ENCODE measurements at regions not wholly inside any gene's neighbourhood (a gene's known extent, or its start where the extent isn't known, plus 50 kb on each side); places are given as distances from the start of the nearest gene placed in this dataset.

DNA sequence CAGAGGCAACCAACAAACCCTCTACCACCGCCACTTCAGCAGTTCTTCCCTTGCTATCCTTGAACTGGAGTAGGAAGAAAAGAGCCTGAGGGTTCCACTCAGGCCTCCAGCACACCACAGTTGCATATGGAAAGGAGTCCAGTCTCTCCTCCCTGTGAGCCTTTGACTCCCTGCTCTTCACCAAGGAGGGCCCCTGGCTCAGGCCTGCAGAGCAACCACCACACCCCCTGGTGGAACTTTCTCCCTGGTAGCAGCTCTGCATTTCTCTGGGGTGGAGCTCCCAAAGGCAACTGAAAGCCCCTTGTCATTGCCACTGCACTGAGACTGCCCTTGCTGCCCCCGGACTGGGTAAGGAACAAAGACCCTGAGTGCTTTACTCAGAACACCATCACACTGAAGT is 1021.5 kb upstream of the ADGRL2 start:
- no peak overlapping the region for H3K27ac Mint-ChIP-seq
- H3K36me3 Mint-ChIP-seq (ENCODE audit: low read depth), result no peaks in the 10 kb centered on the region
- TF ChIP-seq, protein P1, sequence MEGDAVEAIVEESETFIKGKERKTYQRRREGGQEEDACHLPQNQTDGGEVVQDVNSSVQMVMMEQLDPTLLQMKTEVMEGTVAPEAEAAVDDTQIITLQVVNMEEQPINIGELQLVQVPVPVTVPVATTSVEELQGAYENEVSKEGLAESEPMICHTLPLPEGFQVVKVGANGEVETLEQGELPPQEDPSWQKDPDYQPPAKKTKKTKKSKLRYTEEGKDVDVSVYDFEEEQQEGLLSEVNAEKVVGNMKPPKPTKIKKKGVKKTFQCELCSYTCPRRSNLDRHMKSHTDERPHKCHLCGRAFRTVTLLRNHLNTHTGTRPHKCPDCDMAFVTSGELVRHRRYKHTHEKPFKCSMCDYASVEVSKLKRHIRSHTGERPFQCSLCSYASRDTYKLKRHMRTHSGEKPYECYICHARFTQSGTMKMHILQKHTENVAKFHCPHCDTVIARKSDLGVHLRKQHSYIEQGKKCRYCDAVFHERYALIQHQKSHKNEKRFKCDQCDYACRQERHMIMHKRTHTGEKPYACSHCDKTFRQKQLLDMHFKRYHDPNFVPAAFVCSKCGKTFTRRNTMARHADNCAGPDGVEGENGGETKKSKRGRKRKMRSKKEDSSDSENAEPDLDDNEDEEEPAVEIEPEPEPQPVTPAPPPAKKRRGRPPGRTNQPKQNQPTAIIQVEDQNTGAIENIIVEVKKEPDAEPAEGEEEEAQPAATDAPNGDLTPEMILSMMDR (IDR thresholded peaks at IDR 0.05), result no peak
- H3K27me3 Mint-ChIP-seq, result no peaks in the 10 kb centered on the region
- POLR2A ChIA-PET, result no interaction called here
- CTCF ChIA-PET, result no interaction called here
- ATAC-seq (ENCODE audit: low read depth) (no peak), DNase-seq (no peak)
- no peak overlapping the region for H3K4me3 Mint-ChIP-seq
- H3K4me1 Mint-ChIP-seq, result no peaks in the 10 kb centered on the region
- no peaks in the 10 kb centered on the region for H3K9me3 Mint-ChIP-seq
- intact Hi-C loops (cut with micrococcal nuclease), result no loop called here

DNA sequence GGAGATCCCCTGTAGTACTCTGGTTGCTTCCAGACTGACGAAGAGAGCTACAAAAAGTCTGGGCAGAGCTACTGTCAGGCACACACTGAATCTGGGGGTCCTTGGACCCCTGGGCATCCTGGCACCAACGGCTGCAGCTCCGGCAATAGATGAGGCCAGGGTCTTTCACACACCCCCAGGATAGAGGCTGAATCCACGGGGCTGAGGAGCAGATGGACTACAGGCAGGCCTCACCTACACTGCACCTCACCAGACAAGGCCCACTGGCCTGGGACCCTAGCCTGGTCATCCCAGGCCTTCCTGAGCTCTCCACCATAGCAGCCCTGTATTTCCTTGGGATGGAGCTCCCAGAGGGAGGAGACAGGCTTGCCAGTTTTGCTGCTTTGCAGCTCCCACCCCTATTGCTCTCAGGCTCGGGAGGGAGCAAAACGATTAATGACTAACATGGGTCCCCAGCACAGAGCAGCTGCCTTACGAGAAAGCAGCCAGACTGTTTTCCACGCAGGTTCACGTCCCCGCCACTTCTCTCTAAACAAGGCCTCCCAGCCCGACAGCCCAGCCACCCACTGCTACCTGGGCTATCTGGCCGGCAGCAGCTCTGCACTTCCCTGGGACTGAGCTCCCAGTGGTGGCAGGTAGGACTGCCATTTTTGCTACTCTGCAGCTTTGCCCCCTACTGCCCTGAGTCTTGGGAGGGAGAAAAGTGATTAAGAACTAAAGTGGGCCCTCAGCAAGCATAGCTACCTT is 1022.5 kb upstream of the ADGRL2 start:
- no peaks in the 10 kb centered on the region for H3K4me1 Mint-ChIP-seq
- ATAC-seq (ENCODE audit: low read depth), result no peak
- H3K9me3 Mint-ChIP-seq, result no peaks in the 10 kb centered on the region
- intact Hi-C loops (cut with micrococcal nuclease), result no loop called here
- DNase-seq, result no peak
- TF ChIP-seq, protein P1 (IDR thresholded peaks at IDR 0.05), result no peak
- POLR2A ChIA-PET, result no interaction called here
- no peaks in the 10 kb centered on the region for H3K36me3 Mint-ChIP-seq (ENCODE audit: low read depth)
- H3K27me3 Mint-ChIP-seq, result no peaks in the 10 kb centered on the region
- no peak overlapping the region for H3K4me3 Mint-ChIP-seq
- H3K27ac Mint-ChIP-seq, result no peak overlapping the region
- CTCF ChIA-PET, result no interaction called here

DNA sequence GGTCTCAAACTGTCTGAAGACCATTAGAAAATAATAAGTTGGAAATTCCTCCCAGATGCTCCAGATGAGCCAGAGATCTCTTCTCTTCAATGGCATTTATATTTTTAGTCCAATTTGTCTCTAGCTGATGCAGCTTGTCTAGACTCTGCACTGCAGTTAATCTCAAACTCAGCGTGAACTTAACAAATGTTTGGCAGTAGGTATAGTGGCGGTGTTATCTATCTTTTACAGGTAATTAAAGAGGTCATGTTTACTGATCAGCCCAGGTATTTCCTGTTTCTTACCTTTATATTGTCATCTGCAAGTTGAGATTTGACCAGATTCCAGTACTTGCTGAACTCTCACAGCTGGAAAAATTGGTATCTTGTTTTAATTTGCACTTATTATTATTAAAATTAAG is 1024.5 kb upstream of the ADGRL2 start:
- POLR2A ChIA-PET, result no interaction called here
- DNase-seq, result no peak
- H3K27ac Mint-ChIP-seq, result no peak overlapping the region
- ATAC-seq (ENCODE audit: low read depth), result no peak
- H3K9me3 Mint-ChIP-seq, result no peaks in the 10 kb centered on the region
- intact Hi-C loops (cut with micrococcal nuclease), result no loop called here
- no peaks in the 10 kb centered on the region for H3K36me3 Mint-ChIP-seq (ENCODE audit: low read depth)
- H3K4me3 Mint-ChIP-seq, result no peak overlapping the region
- CTCF ChIA-PET, result no interaction called here
- H3K4me1 Mint-ChIP-seq, result no peaks in the 10 kb centered on the region
- no peaks in the 10 kb centered on the region for H3K27me3 Mint-ChIP-seq
- TF ChIP-seq, protein P1 (IDR thresholded peaks at IDR 0.05), result no peak

DNA sequence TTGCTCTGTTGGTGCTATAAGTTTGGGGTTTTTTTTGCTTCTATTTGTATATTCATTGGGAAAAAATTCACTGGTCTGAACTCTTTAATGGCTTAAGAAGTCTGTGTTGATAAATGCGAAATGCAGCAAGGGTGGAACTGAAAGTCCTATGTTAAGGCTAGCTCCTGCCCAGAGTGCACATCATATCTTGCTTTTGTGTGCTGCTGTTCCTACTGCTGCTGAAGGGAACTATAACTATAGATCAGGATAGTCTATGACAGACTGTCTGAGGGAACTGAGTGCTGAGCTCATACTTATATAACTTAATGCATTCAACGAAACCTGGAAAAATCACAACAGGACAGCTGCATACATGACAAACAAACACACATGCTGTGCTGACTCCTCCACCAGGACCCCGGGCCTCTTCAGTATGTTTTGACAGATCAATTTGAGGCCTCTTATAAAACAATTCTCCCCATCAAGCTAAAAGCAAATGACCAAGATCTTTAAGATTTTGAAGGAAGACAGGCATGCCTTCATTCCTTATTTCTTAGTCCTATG is 1031.5 kb upstream of the ADGRL2 start:
- Mint-ChIP-seq H3K9me3 (no peaks in the 10 kb centered on the region), H3K4me3 (no peak overlapping the region), H3K27ac (no peak overlapping the region), H3K4me1 (no peaks in the 10 kb centered on the region), H3K36me3 (ENCODE audit: low read depth) (no peaks in the 10 kb centered on the region), H3K27me3 (no peaks in the 10 kb centered on the region)
- POLR2A ChIA-PET, result no interaction called here
- no peak for DNase-seq
- CTCF ChIA-PET, result no interaction called here
- no peak for ATAC-seq (ENCODE audit: low read depth)
- TF ChIP-seq, protein P1 (IDR thresholded peaks at IDR 0.05), result no peak
- intact Hi-C loops (cut with micrococcal nuclease), result no loop called here

DNA sequence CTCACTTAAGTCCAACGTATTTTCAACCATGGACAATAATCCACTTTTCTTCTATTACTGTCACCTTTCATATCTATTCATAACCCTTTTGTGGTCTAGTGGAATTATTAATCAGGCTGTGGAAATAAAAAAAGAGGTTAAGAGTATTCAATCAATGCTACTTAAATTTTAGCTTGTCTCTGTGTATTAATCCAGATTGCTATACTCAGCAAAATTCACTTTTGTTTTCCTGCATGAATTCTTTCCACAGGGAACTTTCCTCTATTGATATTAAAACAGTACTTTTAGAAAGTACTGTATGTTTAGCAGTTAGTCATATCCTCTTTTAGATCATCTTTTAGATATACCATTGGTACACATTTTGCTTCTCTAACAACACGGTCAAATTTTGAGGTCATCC is 1033.0 kb upstream of the ADGRL2 start:
- Mint-ChIP-seq H3K4me3 (no peak overlapping the region), H3K4me1 (no peaks in the 10 kb centered on the region), H3K27me3 (no peaks in the 10 kb centered on the region), H3K36me3 (ENCODE audit: low read depth) (no peaks in the 10 kb centered on the region), H3K27ac (no peak overlapping the region), H3K9me3 (no peaks in the 10 kb centered on the region)
- intact Hi-C loops (cut with micrococcal nuclease), result no loop called here
- CTCF ChIA-PET, result no interaction called here
- ATAC-seq (ENCODE audit: low read depth) (no peak), DNase-seq (no peak)
- TF ChIP-seq, protein P1 (IDR thresholded peaks at IDR 0.05), result no peak
- POLR2A ChIA-PET, result no interaction called here
